ENCODE measurements at regions not wholly inside any gene's neighbourhood (a gene's known extent, or its start where the extent isn't known, plus 50 kb on each side); places are given as distances from the start of the nearest gene placed in this dataset.

- ChIA-PET POLR2A (no interaction called here), CTCF (no interaction called here)
- H3K27me3 ChIP-seq (ENCODE audit: control insufficient read depth, insufficient read depth, low read length): no peaks in the 10 kb centered on the region
- H3K36me3 ChIP-seq (ENCODE audit: control insufficient read depth, insufficient read depth, low read length): no peaks in the 10 kb centered on the region
- no peak overlapping the region for H3K4me3 ChIP-seq (ENCODE audit: low read depth, low read length)
- no peak for TF ChIP-seq CTCF (IDR thresholded peaks at IDR 0.05; ENCODE audit: insufficient read depth, low read depth, low read length)
- DNase-seq (ENCODE audit: low read depth): no peak
Observed at GRCh38 chr13:103540382-103540765, 474.2 kb upstream of the SLC10A2 start.

- H3K4me3 ChIP-seq (ENCODE audit: low read depth, low read length): no peak overlapping the region
- H3K36me3 ChIP-seq (ENCODE audit: control insufficient read depth, insufficient read depth, low read length): no peaks in the 10 kb centered on the region
- ChIA-PET POLR2A (no interaction called here), CTCF (no interaction called here)
- H3K27me3 ChIP-seq (ENCODE audit: control insufficient read depth, insufficient read depth, low read length): no peaks in the 10 kb centered on the region
- no peak for TF ChIP-seq CTCF (IDR thresholded peaks at IDR 0.05; ENCODE audit: insufficient read depth, low read depth, low read length)
- no peak for DNase-seq (ENCODE audit: low read depth)
Observed at GRCh38 chr13:103539721-103540381, 473.6 kb upstream of the SLC10A2 start.

GRCh38 chr13:103539265-103539664 is 473.0 kb upstream of the SLC10A2 start:
- ChIA-PET POLR2A (no interaction called here), CTCF (no interaction called here)
- Histone ChIP-seq H3K27me3 (ENCODE audit: control insufficient read depth, insufficient read depth, low read length) (no peaks in the 10 kb centered on the region), H3K4me3 (ENCODE audit: low read depth, low read length) (no peak overlapping the region), H3K36me3 (ENCODE audit: control insufficient read depth, insufficient read depth, low read length) (no peaks in the 10 kb centered on the region)
- no peak for DNase-seq (ENCODE audit: low read depth)
- TF ChIP-seq CTCF (IDR thresholded peaks at IDR 0.05; ENCODE audit: insufficient read depth, low read depth, low read length): no peak

- Histone ChIP-seq H3K27me3 (ENCODE audit: control insufficient read depth, insufficient read depth, low read length) (no peaks in the 10 kb centered on the region), H3K4me3 (ENCODE audit: low read depth, low read length) (no peak overlapping the region), H3K36me3 (ENCODE audit: control insufficient read depth, insufficient read depth, low read length) (no peaks in the 10 kb centered on the region)
- CTCF ChIA-PET: interaction anchor here (1.5 kb wide), 1 partner anchor 74 kb away, joined by 3 read pairs; no protein-coding TSS in a partner anchor
- DNase-seq (ENCODE audit: low read depth): no peak
- no peak for TF ChIP-seq CTCF (IDR thresholded peaks at IDR 0.05; ENCODE audit: insufficient read depth, low read depth, low read length)
- POLR2A ChIA-PET: no interaction called here
Observed at GRCh38 chr13:103537616-103538015, 471.4 kb upstream of the SLC10A2 start.

- Histone ChIP-seq H3K36me3 (ENCODE audit: control insufficient read depth, insufficient read depth, low read length) (no peaks in the 10 kb centered on the region), H3K27me3 (ENCODE audit: control insufficient read depth, insufficient read depth, low read length) (no peaks in the 10 kb centered on the region), H3K4me3 (ENCODE audit: low read depth, low read length) (no peak overlapping the region)
- no peak for TF ChIP-seq CTCF (IDR thresholded peaks at IDR 0.05; ENCODE audit: insufficient read depth, low read depth, low read length)
- ChIA-PET POLR2A (no interaction called here), CTCF (no interaction called here)
- DNase-seq (ENCODE audit: low read depth): no peak
Observed at GRCh38 chr13:103531278-103531677, 465.1 kb upstream of the SLC10A2 start.

All from BJ (cell line).